ENCODE measurements at regions not wholly inside any gene's neighbourhood (a gene's known extent, or its start where the extent isn't known, plus 50 kb on each side); places are given as distances from the start of the nearest gene placed in this dataset.

DNA sequence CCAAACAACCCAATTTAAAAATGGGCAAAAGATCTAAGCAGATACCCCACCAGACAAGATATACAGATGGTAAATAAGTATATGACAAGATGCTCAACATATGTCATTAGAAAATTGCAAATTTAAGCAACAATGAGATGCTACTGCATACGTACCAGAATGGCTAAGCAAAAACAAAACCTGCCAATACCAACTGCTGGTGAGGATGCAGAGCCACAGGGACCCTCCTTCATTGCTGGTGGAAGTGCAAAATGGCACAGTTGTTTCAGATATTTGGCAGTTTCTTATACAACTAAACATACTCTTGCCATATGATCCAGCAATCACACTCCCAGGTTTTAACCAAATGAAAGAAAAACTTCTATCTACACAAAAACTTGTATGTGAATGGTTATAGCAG is 178.9 kb downstream of the BARX1 start:
- Histone ChIP-seq H3K79me2 (ENCODE audit: control insufficient read depth, insufficient read depth, low read length) (no peaks in the 10 kb centered on the region), H3K4me1 (ENCODE audit: control insufficient read depth in 2 of 2, insufficient read depth in 2 of 2, low read length in 2 of 2) (no peaks in the 10 kb centered on the region), H3K36me3 (replicated peaks in 1 of 2; ENCODE audit: control extremely low read depth in 1 of 2, control insufficient read depth in 1 of 2, extremely low read depth in 1 of 2, insufficient read depth in 2 of 2, low read length in 1 of 2) (no peaks in the 10 kb centered on the region), H3K9me3 (ENCODE audit: control extremely low read depth in 1 of 3, control insufficient read depth in 2 of 3, insufficient read depth in 1 of 3, low read length in 2 of 3) (no peaks in the 10 kb centered on the region), H3K4me2 (replicated peaks; ENCODE audit: low read depth, low read length, poor library complexity, severe bottlenecking) (no peak overlapping the region), H3K9ac (ENCODE audit: low read length) (no peak overlapping the region), H3K27me3 (replicated peaks in 1 of 4; ENCODE audit: control extremely low read depth in 1 of 4, control insufficient read depth in 3 of 4, insufficient read depth in 4 of 4, low read length in 3 of 4) (peaks cover 0 to 6% (median 0%) of the 10 kb centered on the region in 4 experiments), H3K27ac (ENCODE audit: low read length in 2 of 2) (no peak overlapping the region), H2AFZ (ENCODE audit: insufficient read depth, low read depth, low read length, poor library complexity, severe bottlenecking) (no peak overlapping the region), H3K4me3 (ENCODE audit: control extremely low read depth in 1 of 5, extremely low read depth in 1 of 5, insufficient read depth in 1 of 5, low read depth in 2 of 5, low read length in 4 of 5) (no peak overlapping the region), H4K20me1 (ENCODE audit: control insufficient read depth, insufficient read depth, low read length, poor library complexity, severe bottlenecking) (no peaks in the 10 kb centered on the region)
- no peak overlapping the region for H3K27ac Mint-ChIP-seq
- no peak for ATAC-seq (ENCODE audit: low read depth)
- POLR2A ChIA-PET = no interaction called here
- intact Hi-C loops (cut with micrococcal nuclease) = no loop called here
- no peak overlapping the region for H3K4me3 Mint-ChIP-seq
- WGBS (ENCODE audit: insufficient coverage) = no CpG with 5 or more reads among the region's 1 CpG
- no peaks in the 10 kb centered on the region for H3K4me1 Mint-ChIP-seq
- peaks cover 11% of the 10 kb centered on the region for H3K27me3 Mint-ChIP-seq
- TF ChIP-seq, protein P1, sequence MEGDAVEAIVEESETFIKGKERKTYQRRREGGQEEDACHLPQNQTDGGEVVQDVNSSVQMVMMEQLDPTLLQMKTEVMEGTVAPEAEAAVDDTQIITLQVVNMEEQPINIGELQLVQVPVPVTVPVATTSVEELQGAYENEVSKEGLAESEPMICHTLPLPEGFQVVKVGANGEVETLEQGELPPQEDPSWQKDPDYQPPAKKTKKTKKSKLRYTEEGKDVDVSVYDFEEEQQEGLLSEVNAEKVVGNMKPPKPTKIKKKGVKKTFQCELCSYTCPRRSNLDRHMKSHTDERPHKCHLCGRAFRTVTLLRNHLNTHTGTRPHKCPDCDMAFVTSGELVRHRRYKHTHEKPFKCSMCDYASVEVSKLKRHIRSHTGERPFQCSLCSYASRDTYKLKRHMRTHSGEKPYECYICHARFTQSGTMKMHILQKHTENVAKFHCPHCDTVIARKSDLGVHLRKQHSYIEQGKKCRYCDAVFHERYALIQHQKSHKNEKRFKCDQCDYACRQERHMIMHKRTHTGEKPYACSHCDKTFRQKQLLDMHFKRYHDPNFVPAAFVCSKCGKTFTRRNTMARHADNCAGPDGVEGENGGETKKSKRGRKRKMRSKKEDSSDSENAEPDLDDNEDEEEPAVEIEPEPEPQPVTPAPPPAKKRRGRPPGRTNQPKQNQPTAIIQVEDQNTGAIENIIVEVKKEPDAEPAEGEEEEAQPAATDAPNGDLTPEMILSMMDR (IDR thresholded peaks at IDR 0.05) = no peak
- TF ChIP-seq EZH2 (IDR thresholded peaks at IDR 0.05; ENCODE audit: borderline replicate concordance, insufficient read depth, low read depth, low read length, poor library complexity, severe bottlenecking) = no peak
- CTCF ChIA-PET = no interaction called here
- no peak for DNase-seq
- H3K9me3 Mint-ChIP-seq (ENCODE audit: insufficient read depth) = no peaks in the 10 kb centered on the region

DNA sequence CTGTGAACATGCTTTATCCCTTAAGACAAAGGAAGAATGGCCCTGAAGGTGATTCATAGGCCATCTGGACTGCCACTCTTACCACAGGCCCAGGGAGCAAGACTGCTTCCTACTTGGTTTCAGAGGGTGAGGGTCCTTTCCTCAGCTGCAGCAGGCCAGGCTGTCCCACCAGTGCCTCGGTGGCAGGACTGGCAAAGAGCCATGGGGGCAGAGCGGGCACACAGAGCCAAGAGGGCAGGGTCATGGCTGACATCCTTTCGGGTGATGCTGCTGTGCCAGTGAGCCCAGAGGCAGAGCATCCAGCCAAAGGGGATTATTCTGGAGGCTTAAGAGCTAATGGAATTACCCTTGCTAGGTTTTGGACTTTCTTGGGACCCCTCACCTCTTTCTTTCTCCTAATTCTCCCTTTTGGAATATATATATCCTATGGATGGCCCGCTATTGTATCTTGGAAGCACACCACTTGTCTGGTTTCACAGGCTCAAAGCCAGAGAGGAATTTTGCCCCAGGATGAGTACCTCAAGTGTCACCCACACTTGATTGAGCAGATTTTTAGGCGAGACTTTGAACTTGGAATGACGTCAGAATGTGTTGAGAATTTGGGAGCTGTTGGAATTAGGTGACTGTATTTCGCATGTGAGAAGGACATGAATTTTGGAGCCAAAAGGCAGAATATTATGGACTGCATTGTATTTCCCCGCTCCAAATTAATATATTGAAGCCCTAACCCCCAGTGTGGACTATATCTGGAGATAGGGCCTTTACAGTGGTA is 180.6 kb downstream of the BARX1 start:
- no peak overlapping the region for H3K4me2 ChIP-seq (replicated peaks; ENCODE audit: low read depth, low read length, poor library complexity, severe bottlenecking)
- H3K4me3 Mint-ChIP-seq = no peak overlapping the region
- no peak overlapping the region for H3K27ac ChIP-seq (ENCODE audit: low read length in 2 of 2)
- ChIA-PET POLR2A (no interaction called here), CTCF (no interaction called here)
- peaks cover 0 to 6% (median 0%) of the 10 kb centered on the region in 4 experiments for H3K27me3 ChIP-seq (replicated peaks in 1 of 4; ENCODE audit: control extremely low read depth in 1 of 4, control insufficient read depth in 3 of 4, insufficient read depth in 4 of 4, low read length in 3 of 4)
- no peak overlapping the region for H3K4me3 ChIP-seq (ENCODE audit: control extremely low read depth in 1 of 5, extremely low read depth in 1 of 5, insufficient read depth in 1 of 5, low read depth in 2 of 5, low read length in 4 of 5)
- H3K9me3 Mint-ChIP-seq (ENCODE audit: insufficient read depth) = no peaks in the 10 kb centered on the region
- H2AFZ ChIP-seq (ENCODE audit: insufficient read depth, low read depth, low read length, poor library complexity, severe bottlenecking) = no peak overlapping the region
- no peaks in the 10 kb centered on the region for H3K4me1 ChIP-seq (ENCODE audit: control insufficient read depth in 2 of 2, insufficient read depth in 2 of 2, low read length in 2 of 2)
- H3K27ac Mint-ChIP-seq = no peak overlapping the region
- peaks cover 6% of the 10 kb centered on the region for H3K27me3 Mint-ChIP-seq
- H4K20me1 ChIP-seq (ENCODE audit: control insufficient read depth, insufficient read depth, low read length, poor library complexity, severe bottlenecking) = no peaks in the 10 kb centered on the region
- ATAC-seq (ENCODE audit: low read depth) (no peak), DNase-seq (no peak)
- TF ChIP-seq, protein P1 (IDR thresholded peaks at IDR 0.05) = no peak
- H3K9me3 ChIP-seq (ENCODE audit: control extremely low read depth in 1 of 3, control insufficient read depth in 2 of 3, insufficient read depth in 1 of 3, low read length in 2 of 3) = no peaks in the 10 kb centered on the region
- no peaks in the 10 kb centered on the region for H3K4me1 Mint-ChIP-seq
- no peaks in the 10 kb centered on the region for H3K36me3 ChIP-seq (replicated peaks in 1 of 2; ENCODE audit: control extremely low read depth in 1 of 2, control insufficient read depth in 1 of 2, extremely low read depth in 1 of 2, insufficient read depth in 2 of 2, low read length in 1 of 2)
- WGBS (ENCODE audit: insufficient coverage) = 93% methylated on average over 6 of the region's 8 CpGs
- intact Hi-C loops (cut with micrococcal nuclease) = no loop called here
- H3K9ac ChIP-seq (ENCODE audit: low read length) = no peak overlapping the region
- H3K79me2 ChIP-seq (ENCODE audit: control insufficient read depth, insufficient read depth, low read length) = no peaks in the 10 kb centered on the region

Data from B cell (primary cell).